ENCODE measurements at regions not wholly inside any gene's neighbourhood (a gene's known extent, or its start where the extent isn't known, plus 50 kb on each side); places are given as distances from the start of the nearest gene placed in this dataset.

GRCh38 chr6:45714006-45714730 is 301.5 kb downstream of the CLIC5 start:
- no peak for TF ChIP-seq YY1 (IDR thresholded peaks at IDR 0.05; ENCODE audit: insufficient read depth, insufficient read length)
- no peak for TF ChIP-seq SUZ12 (IDR thresholded peaks at IDR 0.05; ENCODE audit: extremely low read depth, insufficient read depth, insufficient read length)

Measured in NT2/D1 (cell line).